GM12875 (cell line): ENCODE measurements at regions not wholly inside any gene's neighbourhood (a gene's known extent, or its start where the extent isn't known, plus 50 kb on each side); places are given as distances from the start of the nearest gene placed in this dataset.

Source experiments
- H3K4me3 ChIP-seq: one replicate; pipeline ENCODE4 v1.5.1; 2011; ENCODE audit warnings: low read depth, low read length, control low read depth
- TF ChIP-seq, protein P1 (sequence below): IDR thresholded peaks from 2 replicates; pipeline ENCODE4 v1.5.1; 2011; ENCODE audit warnings: low read depth, mild to moderate bottlenecking, control low read depth, inconsistent platforms, low read length, moderate library complexity, borderline replicate concordance; ENCODE audit not compliant: insufficient read depth

DNA sequence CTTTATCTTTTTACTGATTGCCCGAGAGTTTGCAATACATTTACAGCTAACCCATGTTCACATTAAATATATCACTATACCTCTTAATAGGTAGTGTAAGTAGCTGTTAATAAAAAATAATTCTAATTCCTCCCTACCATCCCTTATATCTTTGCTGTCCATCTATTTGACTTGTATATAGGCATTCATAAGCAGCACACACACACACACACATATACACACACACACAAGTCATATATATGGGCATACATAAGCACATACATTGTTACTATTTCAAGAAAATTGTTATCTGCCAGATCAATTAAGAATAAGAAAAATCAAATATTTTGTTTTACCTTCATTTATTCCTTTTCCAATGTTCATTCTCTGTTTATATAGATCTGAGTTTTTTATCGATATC, 176.4 kb downstream of the PPP1R3A start:
- TF ChIP-seq, protein P1, sequence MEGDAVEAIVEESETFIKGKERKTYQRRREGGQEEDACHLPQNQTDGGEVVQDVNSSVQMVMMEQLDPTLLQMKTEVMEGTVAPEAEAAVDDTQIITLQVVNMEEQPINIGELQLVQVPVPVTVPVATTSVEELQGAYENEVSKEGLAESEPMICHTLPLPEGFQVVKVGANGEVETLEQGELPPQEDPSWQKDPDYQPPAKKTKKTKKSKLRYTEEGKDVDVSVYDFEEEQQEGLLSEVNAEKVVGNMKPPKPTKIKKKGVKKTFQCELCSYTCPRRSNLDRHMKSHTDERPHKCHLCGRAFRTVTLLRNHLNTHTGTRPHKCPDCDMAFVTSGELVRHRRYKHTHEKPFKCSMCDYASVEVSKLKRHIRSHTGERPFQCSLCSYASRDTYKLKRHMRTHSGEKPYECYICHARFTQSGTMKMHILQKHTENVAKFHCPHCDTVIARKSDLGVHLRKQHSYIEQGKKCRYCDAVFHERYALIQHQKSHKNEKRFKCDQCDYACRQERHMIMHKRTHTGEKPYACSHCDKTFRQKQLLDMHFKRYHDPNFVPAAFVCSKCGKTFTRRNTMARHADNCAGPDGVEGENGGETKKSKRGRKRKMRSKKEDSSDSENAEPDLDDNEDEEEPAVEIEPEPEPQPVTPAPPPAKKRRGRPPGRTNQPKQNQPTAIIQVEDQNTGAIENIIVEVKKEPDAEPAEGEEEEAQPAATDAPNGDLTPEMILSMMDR: no peak
- no peak overlapping the region for H3K4me3 ChIP-seq

DNA sequence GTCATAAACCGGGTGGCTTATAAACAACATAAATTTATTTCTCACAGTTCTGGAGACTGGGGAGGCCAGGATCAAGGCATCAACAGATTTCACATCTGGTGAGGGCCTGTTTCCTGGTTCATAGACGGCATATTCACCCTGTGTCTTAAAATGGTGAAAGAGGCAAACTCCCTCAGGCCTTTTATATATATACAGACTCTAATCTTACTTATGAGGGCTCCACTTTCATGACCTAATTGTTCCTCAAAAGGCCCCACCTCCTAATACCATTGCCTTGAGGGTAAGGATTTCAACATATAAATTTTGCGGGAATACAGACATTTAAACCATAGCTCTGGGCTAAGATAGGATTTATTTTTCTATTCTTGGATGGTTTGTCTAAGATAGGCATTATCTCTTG, 187.2 kb downstream of the PPP1R3A start:
- TF ChIP-seq, protein P1: no peak
- no peak overlapping the region for H3K4me3 ChIP-seq

DNA sequence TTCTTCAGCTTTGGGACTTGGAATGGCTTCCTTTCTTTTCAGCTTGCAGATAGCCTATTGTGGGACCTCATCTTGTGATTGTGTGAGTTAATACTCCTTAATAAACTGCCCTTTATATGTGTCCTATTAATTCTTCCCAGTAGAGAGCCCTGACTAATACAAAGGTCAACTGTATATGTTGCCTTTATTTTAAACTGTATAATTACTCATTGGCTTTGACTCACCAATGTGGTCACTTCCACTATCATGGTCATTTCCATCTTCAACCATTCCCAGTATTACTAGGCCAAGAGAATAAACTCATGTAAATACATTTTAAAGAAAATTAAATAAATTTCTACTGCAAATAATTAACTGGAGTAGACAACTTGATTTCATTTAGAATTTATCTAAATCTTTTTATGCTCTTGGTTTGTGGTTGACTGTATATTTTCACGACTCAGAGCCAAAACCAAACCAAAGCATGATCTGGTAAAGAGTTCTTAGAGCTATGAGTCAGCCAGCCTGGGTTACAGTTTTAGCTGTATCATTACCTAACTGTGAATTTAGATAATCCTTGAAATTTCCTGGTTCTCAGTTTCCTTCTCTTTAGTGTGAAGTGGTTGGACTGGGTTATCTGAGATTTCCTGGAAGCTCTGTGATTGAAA, 188.4 kb downstream of the PPP1R3A start:
- TF ChIP-seq, protein P1: no peak
- no peak overlapping the region for H3K4me3 ChIP-seq

DNA sequence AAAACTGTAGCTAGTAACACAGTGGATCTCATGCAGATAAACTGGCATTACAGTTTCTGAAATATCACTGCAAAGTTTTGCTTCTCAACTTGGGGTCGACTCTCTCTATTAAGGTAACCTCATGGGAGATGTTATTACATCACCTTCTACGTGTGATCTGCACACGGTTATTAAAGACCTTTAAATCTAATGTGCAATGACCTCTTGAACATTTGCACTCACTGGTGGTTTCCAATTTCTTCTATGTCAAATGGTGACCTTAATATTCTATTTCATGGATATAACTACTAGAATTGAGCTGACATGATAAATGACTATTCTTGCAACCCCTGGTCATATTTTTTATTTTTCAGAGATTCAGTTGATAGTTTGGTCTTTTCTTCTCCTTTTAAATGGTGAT, 191.3 kb downstream of the PPP1R3A start:
- H3K4me3 ChIP-seq: no peak overlapping the region
- TF ChIP-seq, protein P1: no peak

DNA sequence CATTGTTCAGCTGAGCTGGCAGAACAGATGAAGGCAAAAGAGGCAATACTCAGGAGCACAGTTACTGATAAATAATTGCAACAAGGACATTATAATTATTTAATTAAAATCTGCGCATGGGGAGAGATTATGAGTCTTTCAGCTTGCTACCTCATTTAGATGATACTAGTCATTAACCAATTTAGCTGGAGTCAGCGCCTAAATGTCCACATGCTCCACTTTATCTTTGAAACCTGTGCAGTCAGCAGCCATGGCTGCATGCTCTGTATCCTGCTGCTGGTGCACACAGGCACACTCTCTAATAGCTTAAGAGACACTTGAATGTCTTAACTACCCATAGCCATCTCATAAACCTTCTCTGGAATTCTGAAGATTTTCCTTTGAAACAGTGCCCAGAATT, 196.8 kb downstream of the PPP1R3A start:
- TF ChIP-seq, protein P1: no peak
- H3K4me3 ChIP-seq: no peak overlapping the region

DNA sequence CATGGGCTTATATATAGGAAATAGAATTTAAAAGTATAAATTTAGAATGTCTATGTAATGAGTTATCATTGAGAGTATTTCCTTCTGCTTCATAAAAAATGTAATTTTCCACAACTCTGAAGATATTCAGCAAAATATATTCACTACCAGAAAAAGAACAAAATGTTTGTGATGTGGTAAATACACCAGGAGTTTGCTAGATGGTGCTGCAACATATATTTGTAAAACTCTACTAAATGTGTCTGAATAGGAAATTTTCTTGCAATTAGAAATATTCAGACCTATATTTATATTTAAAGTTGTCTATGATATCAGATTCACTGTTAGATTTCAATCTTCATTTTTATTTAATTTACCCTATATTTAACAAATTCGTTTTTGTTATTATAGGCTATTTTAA, 201.1 kb downstream of the PPP1R3A start:
- TF ChIP-seq, protein P1: no peak
- no peak overlapping the region for H3K4me3 ChIP-seq
